Left lobe of liver (tissue), 2 donors: ENCODE measurements at regions not wholly inside any gene's neighbourhood (a gene's known extent, or its start where the extent isn't known, plus 50 kb on each side); places are given as distances from the start of the nearest gene placed in this dataset.

Source experiments
- ATAC-seq: fragments of 200-7000 bp; cut with Tn5 transposase; one replicate; pipeline ENCODE4 v1.9.1; 2020; ENCODE audit warnings: mild to moderate bottlenecking, moderate library complexity
- DNase-seq: peaks from one replicate; pipeline ENCODE4 v3.0.0-alpha.2; 2020; ENCODE audit warnings: low spot score
- donor health status: DM: no; HTN: no; CAD: no; lungs with moderate emphysema.
- donor health status: DM: no; HTN: yes; CAD: no.

GRCh38 chr2:9755008-9755407, 88.3 kb upstream of the TAF1B start:
- DNase-seq = no peak

GRCh38 chr2:9755638-9756037, 87.6 kb upstream of the TAF1B start:
- ATAC-seq (no peak), DNase-seq (no peak)

More at GRCh38 chr2:9755008-9755407, 88.3 kb upstream of the TAF1B start:
- ATAC-seq = no peak

GRCh38 chr2:9756692-9757250, 86.5 kb upstream of the TAF1B start:
- ATAC-seq (no peak), DNase-seq (no peak)

GRCh38 chr2:9757501-9758264, 85.6 kb upstream of the TAF1B start:
- DNase-seq = no peak
- ATAC-seq = peak; percentile 7

GRCh38 chr2:9758741-9759140, 84.5 kb upstream of the TAF1B start:
- peak; percentile 46 for ATAC-seq
- DNase-seq = no peak

- DNase-seq = no peak
- ATAC-seq = no peak
Observed at GRCh38 chr2:9760069-9760901, 83.0 kb upstream of the TAF1B start.

GRCh38 chr2:9760902-9761228, 82.4 kb upstream of the TAF1B start:
- ATAC-seq = no peak
- DNase-seq = no peak

GRCh38 chr2:9761577-9761976, 81.7 kb upstream of the TAF1B start:
- ATAC-seq = no peak
- no peak for DNase-seq

- DNase-seq (no peak), ATAC-seq (no peak)
Observed at GRCh38 chr2:9762164-9762563, 81.1 kb upstream of the TAF1B start.

GRCh38 chr2:9762941-9763340, 80.3 kb upstream of the TAF1B start:
- ATAC-seq (no peak), DNase-seq (no peak)

GRCh38 chr2:9763356-9764152, 79.7 kb upstream of the TAF1B start:
- no peak for DNase-seq
- ATAC-seq = no peak

- ATAC-seq (no peak), DNase-seq (no peak)
Observed at GRCh38 chr2:9764153-9764778, 79.0 kb upstream of the TAF1B start.

- DNase-seq (no peak), ATAC-seq (peak; percentile 24)
Observed at GRCh38 chr2:9765611-9766531, 77.4 kb upstream of the TAF1B start.

- DNase-seq (no peak), ATAC-seq (no peak)
Observed at GRCh38 chr2:9767656-9768281, 75.5 kb upstream of the TAF1B start.

GRCh38 chr2:9768388-9768787, 74.9 kb upstream of the TAF1B start:
- ATAC-seq (no peak), DNase-seq (no peak)

- no peak for ATAC-seq
Observed at GRCh38 chr2:9769171-9770005, 73.9 kb upstream of the TAF1B start.

GRCh38 chr2:9770006-9770307, 73.3 kb upstream of the TAF1B start:
- ATAC-seq (no peak), DNase-seq (no peak)

More at GRCh38 chr2:9769171-9770005, 73.9 kb upstream of the TAF1B start:
- no peak for DNase-seq

GRCh38 chr2:9770308-9771100, 72.8 kb upstream of the TAF1B start:
- DNase-seq = no peak

More at GRCh38 chr2:9770308-9771100, 72.8 kb upstream of the TAF1B start:
- ATAC-seq = peak; percentile 71
